Activated naive CD4-positive, alpha-beta T cell treated with anti-CD3 and anti-CD28 coated beads, Interleukin-2, amount 50 U/mL, for 16 hours (primary cell): ENCODE measurements at regions not wholly inside any gene's neighbourhood (a gene's known extent, or its start where the extent isn't known, plus 50 kb on each side); places are given as distances from the start of the nearest gene placed in this dataset.

Experiments used
- DNase-seq: peaks from one replicate; pipeline ENCODE4 v3.0.0-alpha.2; 2020

- no peak for DNase-seq
These were observed 58.1 kb downstream of the TUSC7 start for GRCh38 chr3:116767726-116768125.

GRCh38 chr3:116770815-116771450 lies 61.4 kb downstream of the TUSC7 start:
- peak; percentile 16 for DNase-seq

- DNase-seq = no peak
These were observed 67.6 kb downstream of the TUSC7 start for GRCh38 chr3:116776880-116777785.

GRCh38 chr3:116785226-116785625 lies 75.6 kb downstream of the TUSC7 start:
- DNase-seq = no peak

- DNase-seq = no peak
These were observed 93.1 kb downstream of the TUSC7 start for GRCh38 chr3:116802651-116803050.

- no peak for DNase-seq
These were observed 96.8 kb downstream of the TUSC7 start for GRCh38 chr3:116806351-116806750.

- no peak for DNase-seq
These were observed 99.1 kb downstream of the TUSC7 start for GRCh38 chr3:116808725-116809124.

- DNase-seq = no peak
These were observed 99.6 kb downstream of the TUSC7 start for GRCh38 chr3:116809208-116809607.

GRCh38 chr3:116811754-116812153 lies 102.2 kb downstream of the TUSC7 start:
- no peak for DNase-seq

GRCh38 chr3:116812949-116813348 lies 103.4 kb downstream of the TUSC7 start:
- DNase-seq = no peak

- DNase-seq = no peak
These were observed 105.7 kb downstream of the TUSC7 start for GRCh38 chr3:116815321-116815720.

- no peak for DNase-seq
These were observed 106.4 kb downstream of the TUSC7 start for GRCh38 chr3:116815831-116816588.

GRCh38 chr3:116821371-116821770 lies 111.8 kb downstream of the TUSC7 start:
- DNase-seq = no peak

- DNase-seq = no peak
These were observed 114.6 kb downstream of the TUSC7 start for GRCh38 chr3:116824208-116824607.

- no peak for DNase-seq
These were observed 123.6 kb downstream of the TUSC7 start for GRCh38 chr3:116833202-116833601.

- no peak for DNase-seq
These were observed 125.2 kb downstream of the TUSC7 start for GRCh38 chr3:116834816-116835215.

- DNase-seq = no peak
These were observed 126.1 kb downstream of the TUSC7 start for GRCh38 chr3:116835658-116836057.

GRCh38 chr3:116836286-116836685 lies 126.7 kb downstream of the TUSC7 start:
- DNase-seq = no peak

GRCh38 chr3:116837483-116837882 lies 127.9 kb downstream of the TUSC7 start:
- no peak for DNase-seq

- DNase-seq = no peak
These were observed 131.6 kb downstream of the TUSC7 start for GRCh38 chr3:116841003-116841735.

- DNase-seq = no peak
These were observed 132.8 kb downstream of the TUSC7 start for GRCh38 chr3:116842254-116842957.

GRCh38 chr3:116848248-116848829 lies 138.8 kb downstream of the TUSC7 start:
- DNase-seq = no peak
